ENCODE measurements at regions not wholly inside any gene's neighbourhood (a gene's known extent, or its start where the extent isn't known, plus 50 kb on each side); places are given as distances from the start of the nearest gene placed in this dataset.

- H3K4me3 ChIP-seq (replicated peaks; ENCODE audit: low read depth, low read length): no peak overlapping the region
- DNase-seq (ENCODE audit: extremely low read depth, low read depth): no peak
- TF ChIP-seq CTCF (IDR thresholded peaks at IDR 0.05; ENCODE audit: low read depth, low read length, missing control alignments): no peak
Measured at GRCh38 chr2:15765686-15766302, 174.1 kb downstream of the DDX1 start.

- H3K4me3 ChIP-seq (replicated peaks; ENCODE audit: low read depth, low read length): no peak overlapping the region
- TF ChIP-seq CTCF (IDR thresholded peaks at IDR 0.05; ENCODE audit: low read depth, low read length, missing control alignments): no peak
- no peak for DNase-seq (ENCODE audit: extremely low read depth, low read depth)
Measured at GRCh38 chr2:15766303-15766861, 174.0 kb upstream of the MYCN start.

- TF ChIP-seq CTCF (IDR thresholded peaks at IDR 0.05; ENCODE audit: low read depth, low read length, missing control alignments): no peak
- no peak overlapping the region for H3K4me3 ChIP-seq (replicated peaks; ENCODE audit: low read depth, low read length)
- no peak for DNase-seq (ENCODE audit: extremely low read depth, low read depth)
Measured at GRCh38 chr2:15766911-15767597, 173.3 kb upstream of the MYCN start.

GRCh38 chr2:15767679-15768078 is 172.7 kb upstream of the MYCN start:
- no peak overlapping the region for H3K4me3 ChIP-seq (replicated peaks; ENCODE audit: low read depth, low read length)
- TF ChIP-seq CTCF (IDR thresholded peaks at IDR 0.05; ENCODE audit: low read depth, low read length, missing control alignments): no peak
- no peak for DNase-seq (ENCODE audit: extremely low read depth, low read depth)

GRCh38 chr2:15768142-15768541 is 172.2 kb upstream of the MYCN start:
- DNase-seq (ENCODE audit: extremely low read depth, low read depth): no peak
- TF ChIP-seq CTCF (IDR thresholded peaks at IDR 0.05; ENCODE audit: low read depth, low read length, missing control alignments): no peak
- H3K4me3 ChIP-seq (replicated peaks; ENCODE audit: low read depth, low read length): no peak overlapping the region

GRCh38 chr2:15768615-15769014 is 171.7 kb upstream of the MYCN start:
- no peak for DNase-seq (ENCODE audit: extremely low read depth, low read depth)
- no peak overlapping the region for H3K4me3 ChIP-seq (replicated peaks; ENCODE audit: low read depth, low read length)
- no peak for TF ChIP-seq CTCF (IDR thresholded peaks at IDR 0.05; ENCODE audit: low read depth, low read length, missing control alignments)

Data from HFF-Myc (cell line).